DND-41 (cell line): ENCODE measurements at regions not wholly inside any gene's neighbourhood (a gene's known extent, or its start where the extent isn't known, plus 50 kb on each side); places are given as distances from the start of the nearest gene placed in this dataset.

Experiments used
- ATAC-seq: fragments of 200-7000 bp; cut with Tn5 transposase; 3 replicates; pipeline ENCODE4 v1.9.1; 2021; ENCODE audit warnings: low read depth; ENCODE audit not compliant: insufficient read depth
- DNase-seq: peaks from one replicate; pipeline ENCODE4 v3.0.0-alpha.2; 2020
- H2AFZ ChIP-seq: 2 replicates; pipeline ENCODE4 v1.6.0; 2012; ENCODE audit warnings: low read depth, low read length
- H3K27ac ChIP-seq: 2 replicates; pipeline ENCODE4 v1.5.1; 2012; ENCODE audit warnings: low read length, inconsistent platforms
- H3K27me3 ChIP-seq: fragments of 200-600 bp; sonication (generic); 2 replicates; pipeline ENCODE4 v1.6.0; 2012; ENCODE audit warnings: low read length, mild to moderate bottlenecking, inconsistent platforms; ENCODE audit not compliant: insufficient read depth, poor library complexity
- H3K36me3 ChIP-seq: 2 replicates; pipeline ENCODE4 v1.5.1; 2012; ENCODE audit warnings: low read length, inconsistent platforms; ENCODE audit not compliant: insufficient read depth
- H3K4me1 ChIP-seq: 2 replicates; pipeline ENCODE4 v1.5.1; 2012; ENCODE audit warnings: mild to moderate bottlenecking, low read length; ENCODE audit not compliant: insufficient read depth
- H3K4me2 ChIP-seq: 2 replicates; pipeline ENCODE4 v1.6.0; 2012; ENCODE audit warnings: mild to moderate bottlenecking, moderate library complexity, low read length, inconsistent platforms; ENCODE audit not compliant: insufficient read depth
- H3K4me3 ChIP-seq, 2 experiments: fragments of 200-600 bp in 1 of 2; shearing (Covaris generic) in 1 of 2; 2 replicates each; pipeline ENCODE4 v1.5.1; 2012 to 2016; ENCODE audit warnings: inconsistent platforms in 2 of 2, low read length in 2 of 2, mild to moderate bottlenecking in 2 of 2, low read depth in 1 of 2, moderate library complexity in 1 of 2
- H3K79me2 ChIP-seq: 2 replicates; pipeline ENCODE4 v1.6.0; 2012; ENCODE audit warnings: low read length, inconsistent platforms; ENCODE audit not compliant: insufficient read depth
- H3K9ac ChIP-seq: 2 replicates; pipeline ENCODE4 v1.6.0; 2012; ENCODE audit warnings: low read depth, mild to moderate bottlenecking, inconsistent platforms, low read length, moderate library complexity
- H3K9me3 ChIP-seq: 2 replicates; pipeline ENCODE4 v1.5.1; 2012; ENCODE audit warnings: low read length, moderate library complexity, mild to moderate bottlenecking, inconsistent platforms; ENCODE audit not compliant: insufficient read depth, severe bottlenecking
- H4K20me1 ChIP-seq: 2 replicates; pipeline ENCODE4 v1.6.0; 2012; ENCODE audit warnings: low read length; ENCODE audit not compliant: insufficient read depth
- EZH2 ChIP-seq: IDR thresholded peaks from 3 replicates; pipeline ENCODE4 v1.6.1; 2012; ENCODE audit warnings: borderline replicate concordance, low read depth, mild to moderate bottlenecking, moderate library complexity, low read length, inconsistent platforms; ENCODE audit not compliant: severe bottlenecking
- TF ChIP-seq, protein P1 (sequence below): IDR thresholded peaks from 2 replicates; pipeline ENCODE4 v1.5.1; 2012; ENCODE audit warnings: borderline replicate concordance, low read length, moderate library complexity, mild to moderate bottlenecking; ENCODE audit not compliant: poor library complexity, severe bottlenecking; ENCODE audit errors: extremely low read depth

DNA sequence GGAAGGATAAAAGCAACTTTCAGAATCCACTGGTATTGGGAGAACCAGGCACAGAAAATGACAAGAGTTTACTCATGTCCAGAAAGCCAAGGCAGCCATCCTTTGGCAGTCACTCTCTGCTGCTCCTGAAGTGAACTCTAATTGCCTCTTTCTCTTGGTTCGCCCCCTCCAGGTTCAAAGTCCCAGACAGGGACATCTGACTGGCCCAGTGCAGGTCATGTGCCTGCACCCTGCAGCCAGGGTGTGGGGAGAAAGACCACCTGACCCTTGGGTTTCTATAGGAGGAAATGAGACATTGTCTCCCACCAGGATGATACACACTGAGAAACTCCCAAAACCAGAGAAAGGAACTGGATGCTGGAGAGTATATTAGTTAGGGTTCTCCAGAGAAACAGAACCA, 103.9 kb upstream of the SYT6 start:
- Histone ChIP-seq H3K9ac (no peak overlapping the region), H3K27ac (no peak overlapping the region), H3K4me2 (no peak overlapping the region), H3K4me3 (no peak overlapping the region), H3K79me2 (no peaks in the 10 kb centered on the region), H3K9me3 (peaks cover 4% of the 10 kb centered on the region), H3K4me1 (no peaks in the 10 kb centered on the region), H3K27me3 (no peaks in the 10 kb centered on the region), H4K20me1 (no peaks in the 10 kb centered on the region), H3K36me3 (no peaks in the 10 kb centered on the region), H2AFZ (no peak overlapping the region)
- DNase-seq: no peak
- ATAC-seq: no peak
- TF ChIP-seq, protein P1, sequence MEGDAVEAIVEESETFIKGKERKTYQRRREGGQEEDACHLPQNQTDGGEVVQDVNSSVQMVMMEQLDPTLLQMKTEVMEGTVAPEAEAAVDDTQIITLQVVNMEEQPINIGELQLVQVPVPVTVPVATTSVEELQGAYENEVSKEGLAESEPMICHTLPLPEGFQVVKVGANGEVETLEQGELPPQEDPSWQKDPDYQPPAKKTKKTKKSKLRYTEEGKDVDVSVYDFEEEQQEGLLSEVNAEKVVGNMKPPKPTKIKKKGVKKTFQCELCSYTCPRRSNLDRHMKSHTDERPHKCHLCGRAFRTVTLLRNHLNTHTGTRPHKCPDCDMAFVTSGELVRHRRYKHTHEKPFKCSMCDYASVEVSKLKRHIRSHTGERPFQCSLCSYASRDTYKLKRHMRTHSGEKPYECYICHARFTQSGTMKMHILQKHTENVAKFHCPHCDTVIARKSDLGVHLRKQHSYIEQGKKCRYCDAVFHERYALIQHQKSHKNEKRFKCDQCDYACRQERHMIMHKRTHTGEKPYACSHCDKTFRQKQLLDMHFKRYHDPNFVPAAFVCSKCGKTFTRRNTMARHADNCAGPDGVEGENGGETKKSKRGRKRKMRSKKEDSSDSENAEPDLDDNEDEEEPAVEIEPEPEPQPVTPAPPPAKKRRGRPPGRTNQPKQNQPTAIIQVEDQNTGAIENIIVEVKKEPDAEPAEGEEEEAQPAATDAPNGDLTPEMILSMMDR: no peak
- TF ChIP-seq EZH2: no peak

- Histone ChIP-seq H3K27ac (no peak overlapping the region), H3K9me3 (peaks cover 4% of the 10 kb centered on the region), H3K79me2 (no peaks in the 10 kb centered on the region), H3K9ac (no peak overlapping the region), H3K4me3 (no peak overlapping the region), H2AFZ (no peak overlapping the region), H3K27me3 (no peaks in the 10 kb centered on the region), H3K4me1 (no peaks in the 10 kb centered on the region), H3K36me3 (no peaks in the 10 kb centered on the region), H3K4me2 (no peak overlapping the region), H4K20me1 (no peaks in the 10 kb centered on the region)
- DNase-seq: no peak
- no peak for ATAC-seq
- TF ChIP-seq EZH2: no peak
- TF ChIP-seq, protein P1: no peak
Observed at GRCh38 chr1:114253900-114254299, 100.2 kb upstream of the SYT6 start.

GRCh38 chr1:114251573-114251939, 97.9 kb upstream of the SYT6 start:
- Histone ChIP-seq H3K4me3 (no peak overlapping the region), H3K79me2 (no peaks in the 10 kb centered on the region), H2AFZ (no peak overlapping the region), H3K4me1 (no peaks in the 10 kb centered on the region), H3K27ac (no peak overlapping the region), H3K9me3 (peaks cover 4% of the 10 kb centered on the region), H3K36me3 (no peaks in the 10 kb centered on the region), H3K9ac (no peak overlapping the region), H3K27me3 (no peaks in the 10 kb centered on the region), H3K4me2 (no peak overlapping the region), H4K20me1 (no peaks in the 10 kb centered on the region)
- no peak for TF ChIP-seq EZH2
- TF ChIP-seq, protein P1: no peak
- no peak for DNase-seq
- ATAC-seq: no peak
